ENCODE measurements at regions not wholly inside any gene's neighbourhood (a gene's known extent, or its start where the extent isn't known, plus 50 kb on each side); places are given as distances from the start of the nearest gene placed in this dataset.

DNA sequence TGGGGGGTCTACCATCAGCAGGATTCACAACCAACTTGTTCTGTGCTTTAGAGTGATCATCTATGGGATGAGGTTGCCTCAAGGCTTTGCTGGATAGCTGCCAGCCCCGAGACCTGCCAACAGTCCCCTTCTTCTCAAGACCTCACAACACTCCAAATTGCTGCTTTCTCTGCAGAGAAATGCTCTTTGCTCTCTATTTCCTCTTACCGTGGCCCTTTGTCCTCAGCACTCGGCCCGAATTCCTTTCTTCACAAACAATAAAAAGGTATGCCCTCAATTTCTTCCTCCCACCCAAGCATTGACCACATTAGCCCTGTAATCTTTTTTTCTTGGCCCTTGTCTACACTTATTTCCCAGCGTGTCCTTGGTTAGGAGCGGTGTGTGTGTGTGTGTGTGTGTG, 147.4 kb upstream of the SNX19 start:
- TF ChIP-seq, protein P1, sequence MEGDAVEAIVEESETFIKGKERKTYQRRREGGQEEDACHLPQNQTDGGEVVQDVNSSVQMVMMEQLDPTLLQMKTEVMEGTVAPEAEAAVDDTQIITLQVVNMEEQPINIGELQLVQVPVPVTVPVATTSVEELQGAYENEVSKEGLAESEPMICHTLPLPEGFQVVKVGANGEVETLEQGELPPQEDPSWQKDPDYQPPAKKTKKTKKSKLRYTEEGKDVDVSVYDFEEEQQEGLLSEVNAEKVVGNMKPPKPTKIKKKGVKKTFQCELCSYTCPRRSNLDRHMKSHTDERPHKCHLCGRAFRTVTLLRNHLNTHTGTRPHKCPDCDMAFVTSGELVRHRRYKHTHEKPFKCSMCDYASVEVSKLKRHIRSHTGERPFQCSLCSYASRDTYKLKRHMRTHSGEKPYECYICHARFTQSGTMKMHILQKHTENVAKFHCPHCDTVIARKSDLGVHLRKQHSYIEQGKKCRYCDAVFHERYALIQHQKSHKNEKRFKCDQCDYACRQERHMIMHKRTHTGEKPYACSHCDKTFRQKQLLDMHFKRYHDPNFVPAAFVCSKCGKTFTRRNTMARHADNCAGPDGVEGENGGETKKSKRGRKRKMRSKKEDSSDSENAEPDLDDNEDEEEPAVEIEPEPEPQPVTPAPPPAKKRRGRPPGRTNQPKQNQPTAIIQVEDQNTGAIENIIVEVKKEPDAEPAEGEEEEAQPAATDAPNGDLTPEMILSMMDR (IDR thresholded peaks at IDR 0.05; ENCODE audit: low read depth, low read length), result no peak
- no peak for DNase-seq
- Histone ChIP-seq H3K27ac (no peak overlapping the region), H3K9me3 (ENCODE audit: severe bottlenecking) (no peaks in the 10 kb centered on the region), H3K4me3 (ENCODE audit: low read depth, low read length) (no peak overlapping the region), H3K36me3 (no peaks in the 10 kb centered on the region), H3K27me3 (ENCODE audit: insufficient read depth, low read depth, severe bottlenecking) (no peaks in the 10 kb centered on the region)

DNA sequence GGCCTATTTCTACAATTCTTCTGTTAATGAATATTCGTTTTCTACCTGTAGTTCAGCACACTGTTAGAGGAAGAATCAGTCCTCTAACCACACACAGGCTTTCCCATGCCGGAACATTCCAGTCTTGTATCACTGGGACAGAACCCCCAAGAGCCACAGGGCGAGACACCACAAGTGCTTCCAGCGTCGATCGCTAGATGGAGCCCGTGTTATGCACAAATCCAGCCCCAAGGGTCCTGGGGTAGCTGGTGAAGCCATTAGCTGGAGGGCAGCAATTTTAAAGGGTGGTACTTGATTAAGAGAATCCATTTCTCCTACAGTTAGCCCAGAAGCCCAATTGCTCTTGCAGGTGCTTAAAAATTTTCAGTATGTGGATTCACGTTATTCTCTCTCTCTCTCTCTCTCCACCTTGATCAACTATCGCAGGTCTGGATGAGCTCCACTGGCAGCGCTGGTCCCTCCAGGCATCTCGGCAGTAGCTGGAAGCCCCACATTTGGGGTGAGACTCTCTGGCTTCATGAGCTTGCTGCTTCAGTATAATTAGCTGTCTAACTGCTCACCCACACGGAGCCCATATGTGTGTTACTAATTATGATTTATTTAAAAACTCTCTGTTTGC, 148.2 kb upstream of the SNX19 start:
- DNase-seq, result peak; percentile 77
- H3K27ac ChIP-seq, result no peak overlapping the region
- no peaks in the 10 kb centered on the region for H3K9me3 ChIP-seq (ENCODE audit: severe bottlenecking)
- no peaks in the 10 kb centered on the region for H3K36me3 ChIP-seq
- H3K4me3 ChIP-seq (ENCODE audit: low read depth, low read length), result no peak overlapping the region
- TF ChIP-seq, protein P1 (IDR thresholded peaks at IDR 0.05; ENCODE audit: low read depth, low read length), result peak; percentile 87
- H3K27me3 ChIP-seq (ENCODE audit: insufficient read depth, low read depth, severe bottlenecking), result no peaks in the 10 kb centered on the region

DNA sequence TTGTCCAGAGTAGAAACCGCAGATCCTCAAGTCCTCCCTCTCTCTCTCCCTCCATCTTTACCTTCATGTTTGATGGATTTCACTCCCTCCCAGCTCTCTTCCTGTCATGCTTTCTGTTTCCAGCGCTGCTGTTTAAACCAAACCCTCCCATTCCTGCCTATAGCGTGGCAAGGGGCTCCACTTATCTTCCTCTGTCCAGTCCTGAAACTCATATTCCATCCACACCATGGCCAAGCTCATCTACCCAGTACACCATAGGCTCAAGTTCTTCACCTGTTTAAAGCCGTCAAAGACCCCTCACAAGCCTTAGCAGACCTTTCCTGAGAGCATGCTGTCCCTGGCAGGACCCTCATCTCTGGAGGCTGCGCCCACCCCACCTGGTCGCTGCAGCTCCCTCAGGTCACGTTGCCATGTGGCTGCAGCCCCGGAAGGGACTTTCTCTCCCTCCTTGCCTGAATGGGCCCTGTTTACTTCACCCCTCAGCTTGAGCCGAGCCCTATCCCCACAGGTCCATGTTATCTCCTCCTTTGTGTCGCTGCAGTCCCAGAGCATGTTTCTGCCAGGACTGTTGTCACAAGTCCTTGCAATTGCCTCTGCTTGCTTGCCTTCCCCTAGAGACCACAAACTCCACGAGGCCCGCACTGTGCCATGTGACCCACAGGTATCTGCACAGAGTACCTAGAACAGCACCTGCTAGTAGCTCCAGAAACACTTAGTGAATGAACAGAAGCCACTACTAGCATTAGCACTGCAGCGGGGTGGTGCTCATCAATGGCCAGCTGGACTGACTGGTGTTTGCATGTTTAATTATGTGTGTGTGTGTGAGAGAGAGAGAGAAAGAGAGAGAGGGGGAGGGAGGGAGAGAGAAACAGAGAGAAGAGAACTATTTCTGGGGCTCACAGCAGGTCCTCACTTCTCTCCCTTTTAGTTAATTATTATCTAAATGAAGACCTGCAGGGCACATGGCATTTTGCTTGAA, 149.4 kb upstream of the SNX19 start:
- DNase-seq, result no peak
- no peaks in the 10 kb centered on the region for H3K9me3 ChIP-seq (ENCODE audit: severe bottlenecking)
- TF ChIP-seq, protein P1 (IDR thresholded peaks at IDR 0.05; ENCODE audit: low read depth, low read length), result no peak
- no peaks in the 10 kb centered on the region for H3K36me3 ChIP-seq
- H3K4me3 ChIP-seq (ENCODE audit: low read depth, low read length), result no peak overlapping the region
- H3K27ac ChIP-seq, result no peak overlapping the region
- H3K27me3 ChIP-seq (ENCODE audit: insufficient read depth, low read depth, severe bottlenecking), result no peaks in the 10 kb centered on the region

DNA sequence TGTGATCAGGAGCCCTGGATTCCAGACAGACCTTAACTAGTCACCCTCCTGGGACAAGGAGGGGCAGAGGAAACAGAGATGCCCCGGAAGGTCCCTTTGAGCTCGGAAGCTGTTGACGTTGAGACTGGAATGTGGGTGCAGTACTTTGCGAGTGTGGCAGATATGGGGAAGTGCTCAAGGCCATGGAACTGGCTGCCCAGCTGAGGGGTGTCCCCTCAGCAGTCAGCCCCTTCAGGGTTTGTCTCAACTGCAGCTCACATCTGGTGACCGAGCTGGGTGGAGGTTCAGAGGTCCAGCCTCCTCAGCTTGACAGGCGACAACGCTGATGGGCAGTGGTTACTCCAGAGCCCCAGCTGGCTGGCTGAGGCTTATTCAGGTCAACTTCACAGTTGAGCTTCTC, 150.3 kb upstream of the SNX19 start:
- H3K27ac ChIP-seq, result no peak overlapping the region

DNA sequence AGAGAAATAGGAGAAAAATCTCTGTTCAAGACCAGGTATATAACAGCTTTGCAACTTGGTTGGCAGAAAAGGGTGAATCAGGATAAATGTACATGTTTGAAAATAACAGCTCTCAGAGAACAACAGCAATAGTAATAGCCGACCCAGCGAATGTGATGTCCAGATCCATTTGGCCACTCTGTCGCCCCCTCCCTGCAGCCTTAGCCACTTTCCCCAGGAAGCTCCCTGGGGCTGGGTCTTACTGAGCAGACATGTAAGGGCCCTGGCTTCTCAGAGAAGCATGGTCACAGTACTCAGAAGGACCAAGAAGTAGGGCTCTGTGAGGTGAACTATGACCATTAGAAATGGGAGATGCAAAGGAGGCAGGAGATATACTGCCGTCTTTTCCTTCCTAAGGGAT, 154.1 kb upstream of the SNX19 start:
- no peaks in the 10 kb centered on the region for H3K9me3 ChIP-seq (ENCODE audit: severe bottlenecking)
- no peak overlapping the region for H3K27ac ChIP-seq
- TF ChIP-seq, protein P1 (IDR thresholded peaks at IDR 0.05; ENCODE audit: low read depth, low read length), result 0 out of 2 replicates have a peak, but pooled peaks have one; percentile 19
- H3K27me3 ChIP-seq (ENCODE audit: insufficient read depth, low read depth, severe bottlenecking), result no peaks in the 10 kb centered on the region
- H3K36me3 ChIP-seq, result no peaks in the 10 kb centered on the region
- H3K4me3 ChIP-seq (ENCODE audit: low read depth, low read length), result no peak overlapping the region
- no peak for DNase-seq

More for the DNA sequence above, 150.3 kb upstream of the SNX19 start:
- no peak for DNase-seq
- Histone ChIP-seq H3K9me3 (ENCODE audit: severe bottlenecking) (no peaks in the 10 kb centered on the region), H3K27me3 (ENCODE audit: insufficient read depth, low read depth, severe bottlenecking) (no peaks in the 10 kb centered on the region), H3K4me3 (ENCODE audit: low read depth, low read length) (no peak overlapping the region), H3K36me3 (no peaks in the 10 kb centered on the region)
- TF ChIP-seq, protein P1 (IDR thresholded peaks at IDR 0.05; ENCODE audit: low read depth, low read length), result no peak

Measured in WERI-Rb-1 (cell line).